Body of pancreas (tissue), 4 donors: ENCODE measurements at regions not wholly inside any gene's neighbourhood (a gene's known extent, or its start where the extent isn't known, plus 50 kb on each side); places are given as distances from the start of the nearest gene placed in this dataset.
A peak's percentile ranks its signal among the peaks of the same experiment; 100 is the strongest.

Experiments
- ATAC-seq: fragments of 150-250 bp; one replicate; pipeline ENCODE4 v1.9.1; 2016
- DNase-seq, 4 donors: peaks; one replicate each; pipeline ENCODE4 v3.0.0-alpha.2; 2019
- H3K27ac ChIP-seq, 4 donors: fragments of 200-600 bp; sonication (generic); 1 replicate in 3 of 4; 2 replicates in 1 of 4; pipeline versions ENCODE4 v1.5.1 to v1.6.1; 2016 to 2019; ENCODE audit warnings: mild to moderate bottlenecking in 1 of 4, mixed read lengths in 1 of 4, moderate library complexity in 1 of 4
- H3K27me3 ChIP-seq, 2 donors: fragments of 200-600 bp; sonication (generic); one replicate each; pipeline ENCODE4 v1.6.0; 2016; ENCODE audit warnings: mild to moderate bottlenecking in 1 of 2
- H3K36me3 ChIP-seq, 2 donors: fragments of 200-600 bp; sonication (generic); replicated peaks in 1 of 2; 2 replicates each; pipeline ENCODE4 v1.5.1; 2016; ENCODE audit warnings: low read depth in 2 of 2; ENCODE audit not compliant: insufficient read depth in 1 of 2
- H3K4me1 ChIP-seq: fragments of 200-600 bp; sonication (generic); one replicate; pipeline ENCODE4 v1.6.0; 2016
- H3K4me3 ChIP-seq, 2 donors: fragments of 200-600 bp; sonication (generic); 1 replicate in 1 of 2; 2 replicates in 1 of 2; pipeline ENCODE4 v1.5.1; 2016 to 2019
- H3K9me3 ChIP-seq, 3 donors: fragments of 200-600 bp; sonication (generic); 1 replicate in 2 of 3; 2 replicates in 1 of 3; pipeline ENCODE4 v1.5.1; 2016
- CTCF ChIP-seq, 7 experiments: fragments of 450-650 bp in 4 of 7; fragments of 200-600 bp in 3 of 7; sonication (generic) in 3 of 7; IDR thresholded peaks; one replicate each; pipeline ENCODE4 v1.5.1; 2016 to 2019; ENCODE audit warnings: antibody characterized with exemption in 7 of 7
- POLR2A ChIP-seq, 3 donors: fragments of 450-650 bp; IDR thresholded peaks; one replicate each; pipeline ENCODE4 v1.6.1; 2016; ENCODE audit warnings: antibody characterized with exemption in 3 of 3, mild to moderate bottlenecking in 2 of 3
- WGBS, 2 donors: methylation state at CpG; one replicate each; pipeline ENCODE4 v1.1.5; 2017; 5-methylcytosine and 5-hydroxymethylcytosine counted together
- intact Hi-C: fragments of 100-400 bp; cut with DNase I; formaldehyde crosslinking; loops from one replicate; pipeline ENCODE4 v1.15.1; 2023

GRCh38 chr1:14238472-14239307 is 359.8 kb upstream of the KAZN start:
- peak; percentile 78 for ATAC-seq

GRCh38 chr1:14240265-14240664 is 358.2 kb upstream of the KAZN start:
- no peak for DNase-seq
- H3K36me3 ChIP-seq: no peaks in the 10 kb centered on the region
- no peak overlapping the region for H3K4me3 ChIP-seq
- ATAC-seq: no peak
- H3K27ac ChIP-seq: peak overlapping the region in 1 of 4 donors; percentile 2
- intact Hi-C loops: no loop called here
- no peaks in the 10 kb centered on the region for H3K4me1 ChIP-seq
- no peak for TF ChIP-seq POLR2A (IDR thresholded peaks at IDR 0.05)
- no peak for TF ChIP-seq CTCF (IDR thresholded peaks at IDR 0.05)
- no peaks in the 10 kb centered on the region for H3K9me3 ChIP-seq
- H3K27me3 ChIP-seq: no peaks in the 10 kb centered on the region
- 89 to 94% methylated on average over 2 to 3 of the region's 3 CpGs for WGBS, 2 donors

More at GRCh38 chr1:14238472-14239307, 359.8 kb upstream of the KAZN start:
- TF ChIP-seq POLR2A (IDR thresholded peaks at IDR 0.05): no peak
- no peak for TF ChIP-seq CTCF (IDR thresholded peaks at IDR 0.05)
- Histone ChIP-seq H3K27me3 (no peaks in the 10 kb centered on the region), H3K36me3 (no peaks in the 10 kb centered on the region), H3K27ac (no peak overlapping the region), H3K4me1 (no peaks in the 10 kb centered on the region), H3K4me3 (no peak overlapping the region), H3K9me3 (no peaks in the 10 kb centered on the region)
- WGBS, 2 donors: 69 to 84% methylated on average over 9 of the region's 9 CpGs
- peak; percentile 21 to 45 (median 40) for DNase-seq
- intact Hi-C loops: no loop called here

GRCh38 chr1:14242123-14242522 is 356.4 kb upstream of the KAZN start:
- Histone ChIP-seq H3K27me3 (no peaks in the 10 kb centered on the region), H3K9me3 (no peaks in the 10 kb centered on the region), H3K4me1 (no peaks in the 10 kb centered on the region), H3K27ac (no peak overlapping the region), H3K36me3 (no peaks in the 10 kb centered on the region), H3K4me3 (no peak overlapping the region)
- TF ChIP-seq CTCF (IDR thresholded peaks at IDR 0.05): no peak
- TF ChIP-seq POLR2A (IDR thresholded peaks at IDR 0.05): no peak
- peak in 1 of 4 donors; percentile 14 for DNase-seq
- ATAC-seq: peak; percentile 42
- intact Hi-C loops: no loop called here
- 64 to 74% methylated on average over 3 of the region's 3 CpGs for WGBS, 2 donors

- Histone ChIP-seq H3K27ac (no peak overlapping the region), H3K36me3 (no peaks in the 10 kb centered on the region), H3K4me3 (no peak overlapping the region), H3K27me3 (no peaks in the 10 kb centered on the region), H3K9me3 (no peaks in the 10 kb centered on the region), H3K4me1 (no peaks in the 10 kb centered on the region)
- 63 to 67% methylated on average over 8 of the region's 8 CpGs for WGBS, 2 donors
- DNase-seq (no peak), ATAC-seq (no peak)
- TF ChIP-seq POLR2A (IDR thresholded peaks at IDR 0.05): no peak
- no peak for TF ChIP-seq CTCF (IDR thresholded peaks at IDR 0.05)
- intact Hi-C loops: no loop called here
These were observed 355.6 kb upstream of the KAZN start for GRCh38 chr1:14242870-14243269.

DNA sequence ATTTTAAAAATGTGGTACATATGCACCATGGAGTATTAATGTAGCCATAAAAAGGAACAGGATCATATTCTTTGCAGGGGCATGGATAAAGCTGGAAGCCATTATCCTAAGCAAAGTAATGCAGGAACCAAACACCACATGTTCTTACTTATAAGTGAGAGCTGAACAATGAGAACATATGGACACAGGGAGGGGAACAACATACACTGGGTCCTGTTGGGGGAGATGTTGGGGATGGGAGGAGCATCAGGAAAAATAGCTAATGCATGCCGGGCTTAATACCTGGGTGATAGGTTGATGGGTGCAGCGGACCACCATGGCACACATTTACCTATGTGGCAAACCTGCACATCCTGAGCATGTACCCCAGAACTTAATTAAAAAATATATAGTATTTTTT is 352.5 kb upstream of the KAZN start:
- H3K27ac ChIP-seq: no peak overlapping the region
- no peak overlapping the region for H3K4me3 ChIP-seq
- H3K27me3 ChIP-seq: no peaks in the 10 kb centered on the region
- DNase-seq: no peak
- TF ChIP-seq POLR2A (IDR thresholded peaks at IDR 0.05): no peak
- TF ChIP-seq CTCF (IDR thresholded peaks at IDR 0.05): no peak
- intact Hi-C loops: no loop called here
- H3K36me3 ChIP-seq: no peaks in the 10 kb centered on the region
- no peaks in the 10 kb centered on the region for H3K9me3 ChIP-seq
- WGBS, 2 donors: 76 to 89% methylated on average over 2 of the region's 2 CpGs
- ATAC-seq: no peak
- no peaks in the 10 kb centered on the region for H3K4me1 ChIP-seq
